Dedifferentiated amniotic fluid mesenchymal stem cell (primary cell): ENCODE measurements at regions not wholly inside any gene's neighbourhood (a gene's known extent, or its start where the extent isn't known, plus 50 kb on each side); places are given as distances from the start of the nearest gene placed in this dataset.
A peak's percentile ranks its signal among the peaks of the same experiment; 100 is the strongest.

Experiments
- DNase-seq: peaks from one replicate; pipeline ENCODE4 v3.0.0-alpha.2; 2016; ENCODE audit errors: extremely low spot score

GRCh38 chr13:73259061-73260017 is 200.5 kb downstream of the KLF5 start:
- no peak for DNase-seq

GRCh38 chr13:73258406-73258805 is 199.6 kb downstream of the KLF5 start:
- no peak for DNase-seq

- DNase-seq: no peak
These were observed 196.0 kb downstream of the KLF5 start for GRCh38 chr13:73254827-73255226.

- no peak for DNase-seq
These were observed 192.9 kb downstream of the KLF5 start for GRCh38 chr13:73251626-73252265.

- no peak for DNase-seq
These were observed 191.3 kb downstream of the KLF5 start for GRCh38 chr13:73250061-73250460.

GRCh38 chr13:73248711-73249580 is 190.1 kb downstream of the KLF5 start:
- no peak for DNase-seq

GRCh38 chr13:73248154-73248553 is 189.3 kb downstream of the KLF5 start:
- DNase-seq: no peak

GRCh38 chr13:73245246-73245645 is 186.4 kb downstream of the KLF5 start:
- no peak for DNase-seq

- no peak for DNase-seq
These were observed 185.7 kb downstream of the KLF5 start for GRCh38 chr13:73244467-73244866.

GRCh38 chr13:73242515-73243015 is 183.8 kb downstream of the KLF5 start:
- DNase-seq: no peak

GRCh38 chr13:73240193-73240592 is 181.4 kb downstream of the KLF5 start:
- no peak for DNase-seq

- DNase-seq: no peak
These were observed 176.6 kb downstream of the KLF5 start for GRCh38 chr13:73235385-73235784.

- DNase-seq: no peak
These were observed 172.7 kb downstream of the KLF5 start for GRCh38 chr13:73231471-73231870.

GRCh38 chr13:73230716-73231115 is 171.9 kb downstream of the KLF5 start:
- DNase-seq: no peak

GRCh38 chr13:73228546-73228945 is 169.7 kb downstream of the KLF5 start:
- DNase-seq: no peak

- DNase-seq: no peak
These were observed 167.2 kb downstream of the KLF5 start for GRCh38 chr13:73225990-73226389.

GRCh38 chr13:73224703-73225102 is 165.9 kb downstream of the KLF5 start:
- peak; percentile 60 for DNase-seq

- DNase-seq: no peak
These were observed 164.6 kb downstream of the KLF5 start for GRCh38 chr13:73223372-73223781.

GRCh38 chr13:73222627-73223305 is 164.0 kb downstream of the KLF5 start:
- DNase-seq: no peak

GRCh38 chr13:73220966-73221720 is 162.3 kb downstream of the KLF5 start:
- DNase-seq: no peak

- DNase-seq: no peak
These were observed 159.4 kb downstream of the KLF5 start for GRCh38 chr13:73218181-73218580.
